Bronchial epithelial cell (primary cell): ENCODE measurements at regions not wholly inside any gene's neighbourhood (a gene's known extent, or its start where the extent isn't known, plus 50 kb on each side); places are given as distances from the start of the nearest gene placed in this dataset.

ENCODE experiments used
- DNase-seq: peaks from one replicate; pipeline ENCODE4 v3.0.0-alpha.2; 2010; ENCODE audit warnings: low read depth
- FAIRE-seq: peaks from 2 replicates; lab custom pipeline; 2011; peaks lifted over from hg19 to GRCh38; lab: Jason Lieb, UNC
- H3K27me3 ChIP-seq: 2 replicates; pipeline ENCODE4 v1.5.1; 2011; ENCODE audit warnings: low read length; ENCODE audit not compliant: control insufficient read depth, insufficient read depth
- H3K36me3 ChIP-seq: 2 replicates; pipeline ENCODE4 v1.5.1; 2011; ENCODE audit warnings: low read length; ENCODE audit not compliant: control insufficient read depth, insufficient read depth
- H3K4me3 ChIP-seq: 2 replicates; pipeline ENCODE4 v1.5.1; 2011; ENCODE audit warnings: mild to moderate bottlenecking, low read depth, low read length, control low read depth
- TF ChIP-seq, protein P1 (sequence below): IDR thresholded peaks from 2 replicates; pipeline ENCODE4 v1.5.1; 2011; ENCODE audit warnings: mild to moderate bottlenecking, moderate library complexity, low read length, control low read depth, inconsistent platforms; ENCODE audit not compliant: insufficient read depth, severe bottlenecking

DNA sequence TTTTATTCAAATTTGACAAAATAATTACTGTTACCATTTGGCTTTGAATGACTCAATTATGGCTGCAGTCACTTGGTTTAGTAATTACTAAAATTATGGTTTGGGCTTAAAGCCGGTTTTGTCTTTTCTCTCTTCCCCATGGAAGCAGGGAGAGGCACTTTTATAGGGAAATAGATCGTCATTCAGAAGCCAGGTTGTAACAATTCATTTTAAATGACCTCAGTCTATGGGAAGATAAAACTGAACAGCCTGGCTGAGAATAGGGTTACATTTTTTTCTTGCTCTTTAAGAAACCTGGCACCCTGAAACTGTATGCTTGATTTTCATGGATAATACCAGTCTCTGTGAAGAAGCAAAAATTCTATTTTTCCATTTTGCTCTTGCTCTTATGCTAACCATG lies 169.8 kb downstream of the SMC2 start:
- H3K27me3 ChIP-seq, result no peaks in the 10 kb centered on the region
- no peaks in the 10 kb centered on the region for H3K36me3 ChIP-seq
- no peak for FAIRE-seq
- no peak overlapping the region for H3K4me3 ChIP-seq
- DNase-seq, result no peak
- TF ChIP-seq, protein P1, sequence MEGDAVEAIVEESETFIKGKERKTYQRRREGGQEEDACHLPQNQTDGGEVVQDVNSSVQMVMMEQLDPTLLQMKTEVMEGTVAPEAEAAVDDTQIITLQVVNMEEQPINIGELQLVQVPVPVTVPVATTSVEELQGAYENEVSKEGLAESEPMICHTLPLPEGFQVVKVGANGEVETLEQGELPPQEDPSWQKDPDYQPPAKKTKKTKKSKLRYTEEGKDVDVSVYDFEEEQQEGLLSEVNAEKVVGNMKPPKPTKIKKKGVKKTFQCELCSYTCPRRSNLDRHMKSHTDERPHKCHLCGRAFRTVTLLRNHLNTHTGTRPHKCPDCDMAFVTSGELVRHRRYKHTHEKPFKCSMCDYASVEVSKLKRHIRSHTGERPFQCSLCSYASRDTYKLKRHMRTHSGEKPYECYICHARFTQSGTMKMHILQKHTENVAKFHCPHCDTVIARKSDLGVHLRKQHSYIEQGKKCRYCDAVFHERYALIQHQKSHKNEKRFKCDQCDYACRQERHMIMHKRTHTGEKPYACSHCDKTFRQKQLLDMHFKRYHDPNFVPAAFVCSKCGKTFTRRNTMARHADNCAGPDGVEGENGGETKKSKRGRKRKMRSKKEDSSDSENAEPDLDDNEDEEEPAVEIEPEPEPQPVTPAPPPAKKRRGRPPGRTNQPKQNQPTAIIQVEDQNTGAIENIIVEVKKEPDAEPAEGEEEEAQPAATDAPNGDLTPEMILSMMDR, result no peak

- Histone ChIP-seq H3K36me3 (no peaks in the 10 kb centered on the region), H3K27me3 (no peaks in the 10 kb centered on the region), H3K4me3 (no peak overlapping the region)
- no peak for FAIRE-seq
- no peak for DNase-seq
- TF ChIP-seq, protein P1, result no peak
These were observed 170.3 kb downstream of the SMC2 start for GRCh38 chr9:104264431-104264830.

DNA sequence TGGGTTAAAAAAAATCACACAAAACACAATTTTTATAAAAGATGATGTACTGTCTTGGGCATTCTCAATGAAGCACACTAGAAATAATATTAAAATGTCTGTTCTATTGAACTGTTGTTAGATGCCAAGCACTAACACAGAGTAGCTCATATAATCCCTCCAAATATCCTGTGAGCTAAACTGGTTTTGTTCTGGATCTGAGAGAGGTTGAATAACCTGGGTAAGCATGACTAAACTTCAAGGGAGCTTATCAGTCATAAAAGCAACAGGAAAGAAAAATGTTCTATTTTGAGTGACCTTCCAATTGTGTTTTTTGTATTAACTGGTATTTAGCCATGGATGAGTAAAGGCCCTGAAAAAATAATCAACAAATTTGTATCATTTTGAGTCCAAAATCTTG lies 175.3 kb downstream of the SMC2 start:
- no peaks in the 10 kb centered on the region for H3K36me3 ChIP-seq
- TF ChIP-seq, protein P1, result no peak
- no peak for FAIRE-seq
- no peak for DNase-seq
- no peaks in the 10 kb centered on the region for H3K27me3 ChIP-seq
- H3K4me3 ChIP-seq, result no peak overlapping the region

GRCh38 chr9:104269996-104270963 lies 176.2 kb downstream of the SMC2 start:
- no peak overlapping the region for H3K4me3 ChIP-seq
- DNase-seq (no peak), FAIRE-seq (no peak)
- no peaks in the 10 kb centered on the region for H3K27me3 ChIP-seq
- TF ChIP-seq, protein P1, result no peak
- no peaks in the 10 kb centered on the region for H3K36me3 ChIP-seq

GRCh38 chr9:104276709-104277245 lies 182.7 kb downstream of the SMC2 start:
- no peaks in the 10 kb centered on the region for H3K36me3 ChIP-seq
- TF ChIP-seq, protein P1, result no peak
- no peak overlapping the region for H3K4me3 ChIP-seq
- DNase-seq (peak; percentile 37), FAIRE-seq (no peak)
- no peaks in the 10 kb centered on the region for H3K27me3 ChIP-seq
